WTC11 (cell line): ENCODE measurements at regions not wholly inside any gene's neighbourhood (a gene's known extent, or its start where the extent isn't known, plus 50 kb on each side); places are given as distances from the start of the nearest gene placed in this dataset.

Source experiments
- ATAC-seq: fragments of 200-7000 bp; cut with Tn5 transposase; 2 replicates; pipeline ENCODE4 v1.10.0; 2021; ENCODE audit warnings: mild to moderate bottlenecking, moderate library complexity
- CTCF ChIA-PET: fragments of 300-600 bp; sonication (Branson Sonifier 250); formaldehyde crosslinking; loops from one replicate; lab custom pipeline; 2021; ENCODE audit warnings: antibody characterized with exemption; lab: Charles Lee
- POLR2A ChIA-PET: fragments of 350-600 bp; sonication (Branson Sonifier 250); formaldehyde crosslinking; loops from one replicate; lab custom pipeline; 2021; ENCODE audit warnings: antibody characterized with exemption; lab: Charles Lee
- DNase-seq: peaks from one replicate; pipeline ENCODE4 v3.0.0; 2021; ENCODE audit warnings: low spot score
- H3K27ac Mint-ChIP-seq: 2 replicates; pipeline ENCODE4 v1.8.0; 2021; ENCODE audit warnings: mixed read lengths
- H3K27me3 Mint-ChIP-seq: 2 replicates; pipeline ENCODE4 v1.8.0; 2021; ENCODE audit warnings: low read depth, mild to moderate bottlenecking, moderate library complexity, mixed read lengths
- H3K36me3 Mint-ChIP-seq: 2 replicates; pipeline ENCODE4 v1.8.0; 2021; ENCODE audit warnings: mixed read lengths
- H3K4me1 Mint-ChIP-seq: 2 replicates; pipeline ENCODE4 v1.8.0; 2022; ENCODE audit warnings: mixed read lengths
- H3K4me3 Mint-ChIP-seq: 2 replicates; pipeline ENCODE4 v1.8.0; 2021; ENCODE audit warnings: mild to moderate bottlenecking, moderate library complexity, mixed read lengths
- H3K9me3 Mint-ChIP-seq: 2 replicates; pipeline ENCODE4 v1.8.0; 2021; ENCODE audit warnings: mixed read lengths
- AR ChIP-seq: fragments of 250-450 bp; sonication (Bioruptor Pico); IDR thresholded peaks from 2 replicates; pipeline ENCODE4 v1.9.0; 2021; ENCODE audit warnings: mild to moderate bottlenecking
- CDX4 ChIP-seq: fragments of 250-450 bp; sonication (Bioruptor Pico); IDR thresholded peaks from 2 replicates; pipeline ENCODE4 v1.9.0; 2021; ENCODE audit warnings: moderate library complexity, mild to moderate bottlenecking, inconsistent platforms, borderline replicate concordance
- ETV6 ChIP-seq: sonication (generic); formaldehyde crosslinking; IDR thresholded peaks from 2 replicates; pipeline ENCODE4 v1.8.1; 2022; ENCODE audit warnings: mild to moderate bottlenecking, missing genetic modification reagents
- FOXK1 ChIP-seq: sonication (generic); formaldehyde crosslinking; IDR thresholded peaks from 2 replicates; pipeline ENCODE4 v1.8.0; 2022; ENCODE audit warnings: mild to moderate bottlenecking, moderate library complexity, missing genetic modification reagents
- FOXP4 ChIP-seq: sonication (generic); formaldehyde crosslinking; IDR thresholded peaks from 2 replicates; pipeline ENCODE4 v1.8.0; 2022; ENCODE audit warnings: mild to moderate bottlenecking, missing genetic modification reagents
- PRDM15 ChIP-seq: sonication (generic); formaldehyde crosslinking; IDR thresholded peaks from 2 replicates; pipeline ENCODE4 v1.8.0; 2022; ENCODE audit warnings: missing genetic modification reagents
- SOX15 ChIP-seq: fragments of 250-450 bp; sonication (Bioruptor Pico); IDR thresholded peaks from 2 replicates; pipeline ENCODE4 v1.9.0; 2021; ENCODE audit warnings: mild to moderate bottlenecking
- TEAD1 ChIP-seq: sonication (generic); formaldehyde crosslinking; IDR thresholded peaks from 2 replicates; pipeline ENCODE4 v1.8.0; 2022; ENCODE audit warnings: mild to moderate bottlenecking, missing genetic modification reagents
- TF ChIP-seq, protein P1 (sequence below): fragments of 250-450 bp; sonication (Bioruptor Pico); IDR thresholded peaks from 2 replicates; pipeline ENCODE4 v2.1.2; 2022; ENCODE audit warnings: mild to moderate bottlenecking, moderate library complexity
- TF ChIP-seq, protein P2 (sequence below): sonication (generic); formaldehyde crosslinking; IDR thresholded peaks from 2 replicates; pipeline ENCODE4 v1.8.0; 2022; ENCODE audit warnings: mild to moderate bottlenecking, missing genetic modification reagents
- TF ChIP-seq, protein P3 (sequence below): sonication (generic); formaldehyde crosslinking; IDR thresholded peaks from 2 replicates; pipeline ENCODE4 v1.8.1; 2022; ENCODE audit warnings: mild to moderate bottlenecking, missing genetic modification reagents, moderate library complexity, borderline replicate concordance

- TF ChIP-seq TEAD1: peak; percentile 73; the same call in 1 of the 2 replicates
- TF ChIP-seq CDX4 (CRISPR knock-in tag): no peak
- peak; percentile 65; the same call in 1 of the 2 replicates for TF ChIP-seq ETV6
- TF ChIP-seq, protein P1, sequence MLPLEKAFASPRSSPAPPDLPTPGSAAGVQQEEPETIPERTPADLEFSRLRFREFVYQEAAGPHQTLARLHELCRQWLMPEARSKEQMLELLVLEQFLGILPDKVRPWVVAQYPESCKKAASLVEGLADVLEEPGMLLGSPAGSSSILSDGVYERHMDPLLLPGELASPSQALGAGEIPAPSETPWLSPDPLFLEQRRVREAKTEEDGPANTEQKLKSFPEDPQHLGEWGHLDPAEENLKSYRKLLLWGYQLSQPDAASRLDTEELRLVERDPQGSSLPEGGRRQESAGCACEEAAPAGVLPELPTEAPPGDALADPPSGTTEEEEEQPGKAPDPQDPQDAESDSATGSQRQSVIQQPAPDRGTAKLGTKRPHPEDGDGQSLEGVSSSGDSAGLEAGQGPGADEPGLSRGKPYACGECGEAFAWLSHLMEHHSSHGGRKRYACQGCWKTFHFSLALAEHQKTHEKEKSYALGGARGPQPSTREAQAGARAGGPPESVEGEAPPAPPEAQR: no peak
- no peak for TF ChIP-seq SOX15 (CRISPR knock-in tag)
- TF ChIP-seq, protein P2, sequence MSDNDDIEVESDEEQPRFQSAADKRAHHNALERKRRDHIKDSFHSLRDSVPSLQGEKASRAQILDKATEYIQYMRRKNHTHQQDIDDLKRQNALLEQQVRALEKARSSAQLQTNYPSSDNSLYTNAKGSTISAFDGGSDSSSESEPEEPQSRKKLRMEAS (CRISPR knock-in tag): no peak
- no peak for TF ChIP-seq FOXK1 (CRISPR knock-in tag)
- TF ChIP-seq, protein P3, sequence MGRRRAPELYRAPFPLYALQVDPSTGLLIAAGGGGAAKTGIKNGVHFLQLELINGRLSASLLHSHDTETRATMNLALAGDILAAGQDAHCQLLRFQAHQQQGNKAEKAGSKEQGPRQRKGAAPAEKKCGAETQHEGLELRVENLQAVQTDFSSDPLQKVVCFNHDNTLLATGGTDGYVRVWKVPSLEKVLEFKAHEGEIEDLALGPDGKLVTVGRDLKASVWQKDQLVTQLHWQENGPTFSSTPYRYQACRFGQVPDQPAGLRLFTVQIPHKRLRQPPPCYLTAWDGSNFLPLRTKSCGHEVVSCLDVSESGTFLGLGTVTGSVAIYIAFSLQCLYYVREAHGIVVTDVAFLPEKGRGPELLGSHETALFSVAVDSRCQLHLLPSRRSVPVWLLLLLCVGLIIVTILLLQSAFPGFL (CRISPR knock-in tag): no peak
- no peak for TF ChIP-seq AR (CRISPR knock-in tag)
- peak; percentile 59; the same call in 1 of the 2 replicates for TF ChIP-seq FOXP4 (CRISPR knock-in tag)
- no peak for TF ChIP-seq PRDM15 (CRISPR knock-in tag)
- ATAC-seq: peak; percentile 58
- Mint-ChIP-seq H3K27me3 (no peaks in the 10 kb centered on the region; the same call in 1 of the 2 replicates), H3K36me3 (peaks cover 17% of the 10 kb centered on the region; the same call in 1 of the 2 replicates), H3K4me1 (peaks cover 66% of the 10 kb centered on the region), H3K27ac (peak overlapping the region; percentile 96), H3K9me3 (peaks cover 19% of the 10 kb centered on the region), H3K4me3 (peak overlapping the region; percentile 27; the same call in 1 of the 2 replicates)
- peak; percentile 13 for DNase-seq
- CTCF ChIA-PET: no interaction called here
- POLR2A ChIA-PET: interaction anchor here (0.7 kb wide), 1 partner anchor 504 kb away, joined by 3 read pairs; no protein-coding TSS in a partner anchor
Observed at GRCh38 chr4:19194672-19195071, 1057.0 kb upstream of the SLIT2 start.
